ENCODE measurements at regions not wholly inside any gene's neighbourhood (a gene's known extent, or its start where the extent isn't known, plus 50 kb on each side); places are given as distances from the start of the nearest gene placed in this dataset.

- Mint-ChIP-seq H3K27ac (no peak overlapping the region), H3K4me3 (no peak overlapping the region), H3K9me3 (peaks cover 31% of the 10 kb centered on the region), H3K27me3 (ENCODE audit: low read depth) (no peaks in the 10 kb centered on the region), H3K4me1 (ENCODE audit: low read depth) (no peaks in the 10 kb centered on the region), H3K36me3 (ENCODE audit: low read depth) (no peaks in the 10 kb centered on the region)
- no peak for DNase-seq (ENCODE audit: low spot score)
Measured at GRCh38 chr20:12353842-12354241, 436.1 kb downstream of the BTBD3 start.

- H3K27ac Mint-ChIP-seq = no peak overlapping the region
- peaks cover 34% of the 10 kb centered on the region for H3K9me3 Mint-ChIP-seq
- no peak overlapping the region for H3K4me3 Mint-ChIP-seq
- no peak for DNase-seq (ENCODE audit: low spot score)
- H3K4me1 Mint-ChIP-seq (ENCODE audit: low read depth) = no peaks in the 10 kb centered on the region
- H3K27me3 Mint-ChIP-seq (ENCODE audit: low read depth) = no peaks in the 10 kb centered on the region
- H3K36me3 Mint-ChIP-seq (ENCODE audit: low read depth) = no peaks in the 10 kb centered on the region
Measured at GRCh38 chr20:12354725-12355124, 437.0 kb downstream of the BTBD3 start.

GRCh38 chr20:12355185-12355584, 437.5 kb downstream of the BTBD3 start:
- no peaks in the 10 kb centered on the region for H3K27me3 Mint-ChIP-seq (ENCODE audit: low read depth)
- no peaks in the 10 kb centered on the region for H3K4me1 Mint-ChIP-seq (ENCODE audit: low read depth)
- peaks cover 34% of the 10 kb centered on the region for H3K9me3 Mint-ChIP-seq
- no peak overlapping the region for H3K27ac Mint-ChIP-seq
- no peak for DNase-seq (ENCODE audit: low spot score)
- H3K36me3 Mint-ChIP-seq (ENCODE audit: low read depth) = no peaks in the 10 kb centered on the region
- H3K4me3 Mint-ChIP-seq = no peak overlapping the region

- Mint-ChIP-seq H3K27ac (no peak overlapping the region), H3K36me3 (ENCODE audit: low read depth) (no peaks in the 10 kb centered on the region), H3K4me3 (no peak overlapping the region), H3K27me3 (ENCODE audit: low read depth) (no peaks in the 10 kb centered on the region), H3K4me1 (ENCODE audit: low read depth) (no peaks in the 10 kb centered on the region), H3K9me3 (peaks cover 32% of the 10 kb centered on the region)
- no peak for DNase-seq (ENCODE audit: low spot score)
Measured at GRCh38 chr20:12358006-12358654, 440.4 kb downstream of the BTBD3 start.

- Mint-ChIP-seq H3K36me3 (ENCODE audit: low read depth) (no peaks in the 10 kb centered on the region), H3K27ac (no peak overlapping the region), H3K27me3 (ENCODE audit: low read depth) (no peaks in the 10 kb centered on the region), H3K4me3 (no peak overlapping the region), H3K9me3 (peaks cover 34% of the 10 kb centered on the region), H3K4me1 (ENCODE audit: low read depth) (no peaks in the 10 kb centered on the region)
- no peak for DNase-seq (ENCODE audit: low spot score)
Measured at GRCh38 chr20:12358655-12359009, 440.9 kb downstream of the BTBD3 start.

- H3K36me3 Mint-ChIP-seq (ENCODE audit: low read depth) = no peaks in the 10 kb centered on the region
- no peak overlapping the region for H3K27ac Mint-ChIP-seq
- H3K4me1 Mint-ChIP-seq (ENCODE audit: low read depth) = no peaks in the 10 kb centered on the region
- DNase-seq (ENCODE audit: low spot score) = no peak
- no peaks in the 10 kb centered on the region for H3K27me3 Mint-ChIP-seq (ENCODE audit: low read depth)
- no peak overlapping the region for H3K4me3 Mint-ChIP-seq
- peaks cover 6% of the 10 kb centered on the region for H3K9me3 Mint-ChIP-seq
Measured at GRCh38 chr20:12371990-12372389, 454.3 kb downstream of the BTBD3 start.

- no peaks in the 10 kb centered on the region for H3K27me3 Mint-ChIP-seq (ENCODE audit: low read depth)
- H3K36me3 Mint-ChIP-seq (ENCODE audit: low read depth) = no peaks in the 10 kb centered on the region
- peaks cover 6% of the 10 kb centered on the region for H3K9me3 Mint-ChIP-seq
- no peak overlapping the region for H3K4me3 Mint-ChIP-seq
- no peak for DNase-seq (ENCODE audit: low spot score)
- no peaks in the 10 kb centered on the region for H3K4me1 Mint-ChIP-seq (ENCODE audit: low read depth)
- no peak overlapping the region for H3K27ac Mint-ChIP-seq
Measured at GRCh38 chr20:12372557-12372956, 454.9 kb downstream of the BTBD3 start.

- Mint-ChIP-seq H3K27me3 (ENCODE audit: low read depth) (no peaks in the 10 kb centered on the region), H3K4me3 (no peak overlapping the region), H3K27ac (no peak overlapping the region), H3K4me1 (ENCODE audit: low read depth) (no peaks in the 10 kb centered on the region), H3K36me3 (ENCODE audit: low read depth) (no peaks in the 10 kb centered on the region), H3K9me3 (peaks cover 31% of the 10 kb centered on the region)
- no peak for DNase-seq (ENCODE audit: low spot score)
Measured at GRCh38 chr20:12375967-12376366, 458.3 kb downstream of the BTBD3 start.

GRCh38 chr20:12383821-12384220, 466.1 kb downstream of the BTBD3 start:
- H3K4me1 Mint-ChIP-seq (ENCODE audit: low read depth) = no peaks in the 10 kb centered on the region
- H3K9me3 Mint-ChIP-seq = peaks cover 43% of the 10 kb centered on the region
- H3K36me3 Mint-ChIP-seq (ENCODE audit: low read depth) = no peaks in the 10 kb centered on the region
- no peak for DNase-seq (ENCODE audit: low spot score)
- H3K4me3 Mint-ChIP-seq = no peak overlapping the region
- H3K27me3 Mint-ChIP-seq (ENCODE audit: low read depth) = no peaks in the 10 kb centered on the region
- H3K27ac Mint-ChIP-seq = no peak overlapping the region

GRCh38 chr20:12386821-12387220, 469.1 kb downstream of the BTBD3 start:
- Mint-ChIP-seq H3K4me1 (ENCODE audit: low read depth) (no peaks in the 10 kb centered on the region), H3K36me3 (ENCODE audit: low read depth) (no peaks in the 10 kb centered on the region), H3K4me3 (no peak overlapping the region), H3K27me3 (ENCODE audit: low read depth) (no peaks in the 10 kb centered on the region), H3K9me3 (peaks cover 35% of the 10 kb centered on the region), H3K27ac (no peak overlapping the region)
- DNase-seq (ENCODE audit: low spot score) = no peak

- Mint-ChIP-seq H3K27ac (no peak overlapping the region), H3K27me3 (ENCODE audit: low read depth) (no peaks in the 10 kb centered on the region), H3K9me3 (peaks cover 33% of the 10 kb centered on the region), H3K36me3 (ENCODE audit: low read depth) (no peaks in the 10 kb centered on the region), H3K4me1 (ENCODE audit: low read depth) (no peaks in the 10 kb centered on the region), H3K4me3 (no peak overlapping the region)
- DNase-seq (ENCODE audit: low spot score) = no peak
Measured at GRCh38 chr20:12391099-12391498, 473.4 kb downstream of the BTBD3 start.

- Mint-ChIP-seq H3K27me3 (ENCODE audit: low read depth) (no peaks in the 10 kb centered on the region), H3K27ac (no peak overlapping the region), H3K4me1 (ENCODE audit: low read depth) (no peaks in the 10 kb centered on the region), H3K9me3 (peaks cover 37% of the 10 kb centered on the region), H3K4me3 (no peak overlapping the region), H3K36me3 (ENCODE audit: low read depth) (no peaks in the 10 kb centered on the region)
- no peak for DNase-seq (ENCODE audit: low spot score)
Measured at GRCh38 chr20:12394786-12395185, 477.1 kb downstream of the BTBD3 start.

- H3K27ac Mint-ChIP-seq = no peak overlapping the region
- no peak overlapping the region for H3K4me3 Mint-ChIP-seq
Measured at GRCh38 chr20:12395353-12395752, 477.7 kb downstream of the BTBD3 start.

GRCh38 chr20:12395760-12396159, 478.1 kb downstream of the BTBD3 start:
- Mint-ChIP-seq H3K36me3 (ENCODE audit: low read depth) (no peaks in the 10 kb centered on the region), H3K4me3 (no peak overlapping the region), H3K9me3 (peaks cover 35% of the 10 kb centered on the region), H3K27ac (no peak overlapping the region), H3K4me1 (ENCODE audit: low read depth) (no peaks in the 10 kb centered on the region), H3K27me3 (ENCODE audit: low read depth) (no peaks in the 10 kb centered on the region)
- no peak for DNase-seq (ENCODE audit: low spot score)

More at GRCh38 chr20:12395353-12395752, 477.7 kb downstream of the BTBD3 start:
- Mint-ChIP-seq H3K36me3 (ENCODE audit: low read depth) (no peaks in the 10 kb centered on the region), H3K9me3 (peaks cover 36% of the 10 kb centered on the region), H3K4me1 (ENCODE audit: low read depth) (no peaks in the 10 kb centered on the region), H3K27me3 (ENCODE audit: low read depth) (no peaks in the 10 kb centered on the region)
- no peak for DNase-seq (ENCODE audit: low spot score)

GRCh38 chr20:12399110-12399836, 481.6 kb downstream of the BTBD3 start:
- H3K4me1 Mint-ChIP-seq (ENCODE audit: low read depth) = no peaks in the 10 kb centered on the region
- no peak overlapping the region for H3K4me3 Mint-ChIP-seq
- H3K27me3 Mint-ChIP-seq (ENCODE audit: low read depth) = no peaks in the 10 kb centered on the region
- peaks cover 43% of the 10 kb centered on the region for H3K9me3 Mint-ChIP-seq
- no peaks in the 10 kb centered on the region for H3K36me3 Mint-ChIP-seq (ENCODE audit: low read depth)
- H3K27ac Mint-ChIP-seq = no peak overlapping the region
- DNase-seq (ENCODE audit: low spot score) = no peak
